Gastrocnemius medialis (tissue), 4 donors: ENCODE measurements at regions not wholly inside any gene's neighbourhood (a gene's known extent, or its start where the extent isn't known, plus 50 kb on each side); places are given as distances from the start of the nearest gene placed in this dataset.

Experiments used
- ATAC-seq, 2 donors: fragments of 150-250 bp; one replicate each; pipeline ENCODE4 v1.9.1; 2016
- DNase-seq, 2 donors: peaks; one replicate each; pipeline ENCODE4 v3.0.0-alpha.2; 2019
- H3K27ac ChIP-seq, 4 donors: fragments of 200-600 bp; sonication (generic); 1 replicate in 1 of 4; 2 replicates in 3 of 4; pipeline ENCODE4 v1.5.1; 2016 to 2018; ENCODE audit warnings: mild to moderate bottlenecking in 2 of 4, moderate library complexity in 1 of 4
- H3K27me3 ChIP-seq, 3 donors: fragments of 200-600 bp; sonication (generic) in 2 of 3; 1 replicate in 1 of 3; 2 replicates in 2 of 3; pipeline versions ENCODE4 v1.5.1 to v1.6.0; 2016 to 2019; ENCODE audit warnings: mild to moderate bottlenecking in 1 of 3, moderate library complexity in 1 of 3
- H3K36me3 ChIP-seq, 2 donors: fragments of 200-600 bp; sonication (generic) in 1 of 2; one replicate each; pipeline ENCODE4 v1.5.1; 2017 to 2018
- H3K4me1 ChIP-seq, 2 donors: fragments of 200-600 bp; sonication (generic) in 1 of 2; one replicate each; pipeline ENCODE4 v1.5.1; 2016 to 2017; ENCODE audit warnings: mild to moderate bottlenecking in 2 of 2
- H3K4me3 ChIP-seq, 4 donors: fragments of 200-600 bp; sonication (generic) in 3 of 4; 1 replicate in 1 of 4; 2 replicates in 3 of 4; pipeline ENCODE4 v1.5.1; 2016 to 2019; ENCODE audit warnings: mild to moderate bottlenecking in 2 of 4
- H3K9me3 ChIP-seq, 3 donors: fragments of 200-600 bp; sonication (generic) in 2 of 3; 1 replicate in 1 of 3; 2 replicates in 2 of 3; pipeline ENCODE4 v1.5.1; 2016 to 2019
- POLR2A ChIP-seq, 2 donors: fragments of 450-650 bp; IDR thresholded peaks; one replicate each; pipeline ENCODE4 v1.6.1; 2017; ENCODE audit warnings: antibody characterized with exemption in 2 of 2, mild to moderate bottlenecking in 2 of 2, moderate library complexity in 2 of 2
- in situ Hi-C, 4 donors: fragments of 200-750 bp; cut with MboI; loops; one replicate each; pipeline versions ENCODE4 v1.15.0 to v1.8.0; 2017; ENCODE audit warnings: low sequenced_read_pairs in 4 of 4
- intact Hi-C: fragments of 100-400 bp; cut with DNase I; formaldehyde crosslinking; loops from one replicate; pipeline ENCODE4 v1.15.1; 2023; ENCODE audit warnings: low total_unique reads
- TF ChIP-seq, protein P1 (sequence below), 5 experiments: fragments of 450-650 bp in 3 of 5; fragments of 200-600 bp in 2 of 5; sonication (generic) in 2 of 5; IDR thresholded peaks in 4 of 5; conservative IDR thresholded peaks in 1 of 5; 1 replicate in 4 of 5; 2 replicates in 1 of 5; pipeline ENCODE4 v1.5.1; 2016 to 2019; ENCODE audit warnings: antibody characterized with exemption in 5 of 5, mild to moderate bottlenecking in 3 of 5, moderate library complexity in 3 of 5

DNA sequence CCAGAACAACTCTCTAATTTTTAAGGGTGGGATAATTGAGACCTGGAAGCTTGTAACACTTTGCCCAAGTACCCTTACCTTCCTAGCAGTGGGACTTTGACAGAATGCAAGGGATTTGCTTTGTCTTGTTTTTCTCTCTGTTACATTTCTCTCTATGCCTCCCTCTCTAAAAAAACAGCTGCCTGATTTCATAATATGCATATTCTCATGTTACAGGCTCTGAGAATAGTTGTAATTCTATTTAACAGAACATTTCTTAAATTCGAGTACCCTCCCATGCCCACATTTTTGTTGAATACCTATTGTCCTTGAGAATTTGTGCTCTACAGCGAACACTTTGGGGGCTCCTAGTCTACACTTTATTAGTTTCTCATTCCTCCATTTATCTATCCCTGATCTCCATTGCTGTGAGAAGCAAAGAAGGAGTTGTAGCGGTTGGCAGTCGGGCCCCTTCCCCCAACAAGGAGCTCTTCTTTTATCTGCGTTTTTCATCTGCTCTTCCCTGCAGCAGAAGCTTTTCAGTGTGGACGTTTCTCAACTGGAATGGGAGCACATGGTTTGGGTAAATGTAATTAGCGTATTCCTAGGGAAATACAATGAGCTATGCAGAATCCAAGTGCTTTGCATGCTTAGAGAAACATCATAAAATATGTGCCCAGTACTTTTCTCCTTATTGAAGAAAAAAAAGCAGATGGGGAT, 117.7 kb upstream of the CCDC90B start:
- peaks cover 0 to 10% of the 10 kb centered on the region in 2 donors for H3K4me1 ChIP-seq
- TF ChIP-seq, protein P1, sequence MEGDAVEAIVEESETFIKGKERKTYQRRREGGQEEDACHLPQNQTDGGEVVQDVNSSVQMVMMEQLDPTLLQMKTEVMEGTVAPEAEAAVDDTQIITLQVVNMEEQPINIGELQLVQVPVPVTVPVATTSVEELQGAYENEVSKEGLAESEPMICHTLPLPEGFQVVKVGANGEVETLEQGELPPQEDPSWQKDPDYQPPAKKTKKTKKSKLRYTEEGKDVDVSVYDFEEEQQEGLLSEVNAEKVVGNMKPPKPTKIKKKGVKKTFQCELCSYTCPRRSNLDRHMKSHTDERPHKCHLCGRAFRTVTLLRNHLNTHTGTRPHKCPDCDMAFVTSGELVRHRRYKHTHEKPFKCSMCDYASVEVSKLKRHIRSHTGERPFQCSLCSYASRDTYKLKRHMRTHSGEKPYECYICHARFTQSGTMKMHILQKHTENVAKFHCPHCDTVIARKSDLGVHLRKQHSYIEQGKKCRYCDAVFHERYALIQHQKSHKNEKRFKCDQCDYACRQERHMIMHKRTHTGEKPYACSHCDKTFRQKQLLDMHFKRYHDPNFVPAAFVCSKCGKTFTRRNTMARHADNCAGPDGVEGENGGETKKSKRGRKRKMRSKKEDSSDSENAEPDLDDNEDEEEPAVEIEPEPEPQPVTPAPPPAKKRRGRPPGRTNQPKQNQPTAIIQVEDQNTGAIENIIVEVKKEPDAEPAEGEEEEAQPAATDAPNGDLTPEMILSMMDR (IDR thresholded peaks at IDR 0.05 in 4 of 5, conservative IDR thresholded peaks at IDR 0.05 in 1 of 5), result no peak
- TF ChIP-seq POLR2A (IDR thresholded peaks at IDR 0.05), result no peak
- H3K9me3 ChIP-seq, result no peaks in the 10 kb centered on the region
- no peak for ATAC-seq
- no peak overlapping the region for H3K4me3 ChIP-seq
- DNase-seq, result no peak
- intact Hi-C loops, result no loop called here
- H3K27me3 ChIP-seq, result no peaks in the 10 kb centered on the region
- in situ Hi-C loops, result no loop called here
- no peaks in the 10 kb centered on the region for H3K36me3 ChIP-seq
- no peak overlapping the region for H3K27ac ChIP-seq

DNA sequence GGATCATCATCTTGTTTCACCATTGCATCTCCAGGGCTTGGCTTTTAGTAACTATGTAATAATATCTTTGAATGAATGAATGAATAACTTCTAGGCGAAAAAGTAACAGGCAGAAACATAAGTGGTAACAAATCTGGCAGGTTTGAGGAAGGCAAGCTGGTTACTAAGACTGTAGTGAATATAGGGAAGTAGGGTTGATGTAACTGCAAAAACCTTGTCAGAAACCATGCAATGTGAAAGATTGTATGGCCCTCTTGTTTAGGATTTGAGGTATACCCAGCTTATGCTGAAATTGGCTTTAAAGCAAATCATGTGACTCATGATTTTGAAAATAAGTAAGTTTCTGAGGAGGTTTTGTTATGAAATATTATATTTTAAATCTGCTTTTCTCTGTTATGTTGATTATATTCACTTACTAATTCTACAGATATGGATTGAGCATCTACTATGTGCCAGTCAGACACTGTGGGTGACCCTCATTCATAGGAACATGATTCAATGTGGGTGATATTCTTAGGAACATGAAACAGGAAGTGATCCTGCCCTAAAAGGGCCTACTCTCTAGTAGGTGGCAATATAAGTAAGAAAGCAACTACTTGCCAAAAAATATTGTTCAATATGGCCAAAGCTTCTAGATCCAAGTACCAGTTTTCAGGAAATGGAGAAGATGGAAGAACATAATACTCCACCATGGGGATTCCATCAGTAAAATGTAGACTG, 115.5 kb upstream of the CCDC90B start:
- no peaks in the 10 kb centered on the region for H3K36me3 ChIP-seq
- no peaks in the 10 kb centered on the region for H3K9me3 ChIP-seq
- DNase-seq, result no peak
- in situ Hi-C loops, result no loop called here
- TF ChIP-seq, protein P1 (IDR thresholded peaks at IDR 0.05 in 4 of 5, conservative IDR thresholded peaks at IDR 0.05 in 1 of 5), result no peak
- TF ChIP-seq POLR2A (IDR thresholded peaks at IDR 0.05), result no peak
- H3K4me1 ChIP-seq, result peaks cover 0 to 10% of the 10 kb centered on the region in 2 donors
- no peak for ATAC-seq
- H3K27ac ChIP-seq, result no peak overlapping the region
- H3K4me3 ChIP-seq, result no peak overlapping the region
- no peaks in the 10 kb centered on the region for H3K27me3 ChIP-seq
- intact Hi-C loops, result no loop called here

DNA sequence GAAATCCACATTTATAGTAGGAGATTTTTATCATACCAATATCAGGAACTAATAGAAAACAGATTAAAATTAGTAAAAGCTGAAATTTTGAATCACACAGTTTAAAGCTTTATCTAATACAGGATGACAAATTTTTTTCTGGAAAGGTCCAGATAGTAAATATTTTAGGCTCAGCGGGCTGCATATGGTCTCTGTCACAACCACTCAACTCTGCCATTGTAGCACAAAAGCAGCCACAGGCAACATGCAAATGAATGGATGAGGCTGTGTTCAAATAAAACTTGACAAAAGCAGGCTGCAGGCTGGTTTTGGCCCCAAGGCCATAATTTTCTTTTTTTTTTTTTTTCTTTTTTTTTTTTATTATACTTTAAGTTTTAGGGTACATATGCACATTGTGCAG, 108.2 kb upstream of the CCDC90B start:
- H3K36me3 ChIP-seq, result no peaks in the 10 kb centered on the region
- no peak overlapping the region for H3K4me3 ChIP-seq
- TF ChIP-seq, protein P1 (IDR thresholded peaks at IDR 0.05 in 4 of 5, conservative IDR thresholded peaks at IDR 0.05 in 1 of 5), result no peak
- TF ChIP-seq POLR2A (IDR thresholded peaks at IDR 0.05), result no peak
- H3K27me3 ChIP-seq, result no peaks in the 10 kb centered on the region
- H3K27ac ChIP-seq, result no peak overlapping the region
- ATAC-seq, result no peak
- no peaks in the 10 kb centered on the region for H3K4me1 ChIP-seq
- intact Hi-C loops (no loop called here), in situ Hi-C loops (no loop called here)
- H3K9me3 ChIP-seq, result no peaks in the 10 kb centered on the region
- DNase-seq, result no peak

DNA sequence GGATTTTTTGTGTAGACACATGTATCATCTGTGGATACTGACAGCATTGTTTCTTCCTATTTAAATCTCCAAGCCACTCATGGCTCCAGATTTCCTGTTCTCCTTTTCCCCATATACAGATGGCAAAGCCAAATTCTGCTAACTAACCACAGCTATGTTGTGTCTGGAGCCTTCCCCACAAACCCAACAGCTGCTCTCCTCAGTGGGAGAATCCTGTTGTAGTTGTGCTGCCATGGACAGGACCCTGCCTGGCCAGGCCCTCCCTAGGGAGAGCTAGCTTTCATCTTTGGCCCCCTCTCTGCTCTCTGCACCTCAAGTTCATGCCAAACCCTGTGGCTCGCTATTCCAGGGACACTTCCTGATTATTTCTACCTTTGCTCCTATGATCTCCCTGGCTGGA, 106.4 kb upstream of the CCDC90B start:
- no peak overlapping the region for H3K27ac ChIP-seq
- TF ChIP-seq, protein P1 (IDR thresholded peaks at IDR 0.05 in 4 of 5, conservative IDR thresholded peaks at IDR 0.05 in 1 of 5), result no peak
- no peak for TF ChIP-seq POLR2A (IDR thresholded peaks at IDR 0.05)
- H3K27me3 ChIP-seq, result no peaks in the 10 kb centered on the region
- no peaks in the 10 kb centered on the region for H3K4me1 ChIP-seq
- intact Hi-C loops, result no loop called here
- no peak overlapping the region for H3K4me3 ChIP-seq
- no peaks in the 10 kb centered on the region for H3K36me3 ChIP-seq
- in situ Hi-C loops, result no loop called here
- DNase-seq (no peak), ATAC-seq (no peak)
- H3K9me3 ChIP-seq, result no peaks in the 10 kb centered on the region
